Brain microvascular endothelial cell (primary cell): ENCODE measurements at regions not wholly inside any gene's neighbourhood (a gene's known extent, or its start where the extent isn't known, plus 50 kb on each side); places are given as distances from the start of the nearest gene placed in this dataset.

Experiments used
- DNase-seq: peaks from one replicate; pipeline ENCODE4 v3.0.0-alpha.2; 2020
- H3K27ac ChIP-seq: fragments of 250-450 bp; sonication (Bioruptor Pico); 2 replicates; pipeline ENCODE4 v1.5.1; 2020; ENCODE audit warnings: mild to moderate bottlenecking, moderate library complexity
- H3K27me3 ChIP-seq: fragments of 250-450 bp; sonication (Bioruptor Pico); replicated peaks from 2 replicates; pipeline ENCODE4 v1.5.1; 2020; ENCODE audit warnings: mild to moderate bottlenecking
- H3K36me3 ChIP-seq: fragments of 250-450 bp; sonication (Bioruptor Pico); replicated peaks from 2 replicates; pipeline ENCODE4 v1.5.1; 2020; ENCODE audit warnings: mild to moderate bottlenecking
- H3K4me3 ChIP-seq: 2 replicates; pipeline ENCODE4 v1.5.1; 2011; ENCODE audit warnings: low read depth, mild to moderate bottlenecking, control low read depth, low read length, moderate library complexity
- CTCF ChIP-seq: IDR thresholded peaks from 2 replicates; pipeline ENCODE4 v1.5.1; 2011; ENCODE audit warnings: low read depth, mild to moderate bottlenecking, moderate library complexity, low read length, control low read depth, inconsistent platforms; ENCODE audit errors: missing control alignments
- in situ Hi-C: cut with HindIII; loops from 2 replicates; pipeline ENCODE4 v1.10.0; 2017; ENCODE audit warnings: low sequenced_read_pairs, low pct_ligation_motif_present

DNA sequence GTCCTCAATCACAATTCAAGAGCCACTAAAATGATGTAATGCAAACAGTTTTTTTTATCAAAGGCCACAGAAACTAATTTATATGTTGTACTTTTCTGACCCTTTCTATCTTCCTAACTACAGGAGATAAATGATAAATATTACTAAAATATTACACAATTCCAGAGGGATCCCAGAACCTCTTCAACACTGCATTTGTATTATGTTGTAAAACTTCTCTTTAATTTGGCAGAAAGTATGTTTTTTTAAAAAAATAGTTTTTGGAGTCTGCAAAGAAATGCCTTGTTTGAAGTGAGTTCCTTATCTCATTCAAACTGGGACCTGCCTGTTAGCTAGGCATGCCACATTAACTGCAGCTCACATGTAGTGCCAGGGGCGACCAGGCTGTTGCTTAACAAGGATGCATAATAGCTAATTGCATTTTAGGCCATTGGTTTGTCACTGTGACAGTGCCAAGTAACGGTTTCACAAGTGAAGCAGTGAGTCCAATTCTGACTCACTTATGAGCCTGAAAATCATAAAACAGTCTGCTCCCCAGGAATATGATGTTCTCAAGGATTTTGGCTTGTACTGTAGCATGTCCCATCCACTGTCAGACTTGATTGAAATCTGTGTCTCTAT is 266.9 kb downstream of the KTN1 start:
- Histone ChIP-seq H3K4me3 (no peak overlapping the region), H3K36me3 (no peaks in the 10 kb centered on the region), H3K27me3 (no peaks in the 10 kb centered on the region), H3K27ac (no peak overlapping the region)
- in situ Hi-C loops = no loop called here
- no peak for TF ChIP-seq CTCF
- DNase-seq = no peak

DNA sequence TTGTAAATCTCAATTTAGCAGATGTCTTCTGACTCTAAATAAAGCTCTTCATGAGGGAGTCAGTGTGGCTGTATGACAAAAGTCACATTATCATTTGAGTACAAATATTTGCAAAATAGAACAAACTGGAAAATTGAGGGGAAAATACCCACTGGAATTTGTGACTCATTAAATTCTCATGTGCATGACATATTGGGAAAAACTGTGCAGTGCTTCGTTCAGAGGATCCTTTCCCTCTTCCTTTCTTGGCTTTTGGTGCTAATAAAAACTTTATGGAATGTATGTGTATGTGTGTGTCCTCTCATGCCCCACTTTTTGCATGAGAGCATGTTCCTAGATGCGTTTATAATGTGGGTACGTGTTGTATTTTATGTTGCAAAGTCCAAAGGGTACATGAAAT is 267.8 kb downstream of the KTN1 start:
- Histone ChIP-seq H3K27me3 (no peaks in the 10 kb centered on the region), H3K4me3 (no peak overlapping the region), H3K36me3 (no peaks in the 10 kb centered on the region), H3K27ac (no peak overlapping the region)
- TF ChIP-seq CTCF = no peak
- in situ Hi-C loops = no loop called here
- peak; percentile 52 for DNase-seq

GRCh38 chr14:55848964-55849363 is 269.0 kb downstream of the KTN1 start:
- no peak for DNase-seq
- in situ Hi-C loops = no loop called here
- no peak for TF ChIP-seq CTCF

GRCh38 chr14:55849833-55850232 is 268.4 kb upstream of the PELI2 start:
- DNase-seq = no peak
- in situ Hi-C loops = no loop called here
- Histone ChIP-seq H3K36me3 (no peaks in the 10 kb centered on the region), H3K27ac (no peak overlapping the region), H3K4me3 (no peak overlapping the region), H3K27me3 (no peaks in the 10 kb centered on the region)
- TF ChIP-seq CTCF = no peak

More at GRCh38 chr14:55848964-55849363, 269.0 kb downstream of the KTN1 start:
- no peak overlapping the region for H3K27ac ChIP-seq
- H3K4me3 ChIP-seq = no peak overlapping the region
- H3K27me3 ChIP-seq = no peaks in the 10 kb centered on the region
- H3K36me3 ChIP-seq = no peaks in the 10 kb centered on the region

GRCh38 chr14:55850825-55851241 is 267.4 kb upstream of the PELI2 start:
- TF ChIP-seq CTCF = no peak
- Histone ChIP-seq H3K4me3 (no peak overlapping the region), H3K27me3 (no peaks in the 10 kb centered on the region), H3K36me3 (no peaks in the 10 kb centered on the region), H3K27ac (no peak overlapping the region)
- in situ Hi-C loops = no loop called here
- DNase-seq = peak; percentile 35

GRCh38 chr14:55851301-55851700 is 266.9 kb upstream of the PELI2 start:
- in situ Hi-C loops = no loop called here
- no peak overlapping the region for H3K4me3 ChIP-seq
- no peak for TF ChIP-seq CTCF
- no peaks in the 10 kb centered on the region for H3K27me3 ChIP-seq
- H3K36me3 ChIP-seq = no peaks in the 10 kb centered on the region
- no peak for DNase-seq
- no peak overlapping the region for H3K27ac ChIP-seq
